ENCODE measurements at regions not wholly inside any gene's neighbourhood (a gene's known extent, or its start where the extent isn't known, plus 50 kb on each side); places are given as distances from the start of the nearest gene placed in this dataset.

DNA sequence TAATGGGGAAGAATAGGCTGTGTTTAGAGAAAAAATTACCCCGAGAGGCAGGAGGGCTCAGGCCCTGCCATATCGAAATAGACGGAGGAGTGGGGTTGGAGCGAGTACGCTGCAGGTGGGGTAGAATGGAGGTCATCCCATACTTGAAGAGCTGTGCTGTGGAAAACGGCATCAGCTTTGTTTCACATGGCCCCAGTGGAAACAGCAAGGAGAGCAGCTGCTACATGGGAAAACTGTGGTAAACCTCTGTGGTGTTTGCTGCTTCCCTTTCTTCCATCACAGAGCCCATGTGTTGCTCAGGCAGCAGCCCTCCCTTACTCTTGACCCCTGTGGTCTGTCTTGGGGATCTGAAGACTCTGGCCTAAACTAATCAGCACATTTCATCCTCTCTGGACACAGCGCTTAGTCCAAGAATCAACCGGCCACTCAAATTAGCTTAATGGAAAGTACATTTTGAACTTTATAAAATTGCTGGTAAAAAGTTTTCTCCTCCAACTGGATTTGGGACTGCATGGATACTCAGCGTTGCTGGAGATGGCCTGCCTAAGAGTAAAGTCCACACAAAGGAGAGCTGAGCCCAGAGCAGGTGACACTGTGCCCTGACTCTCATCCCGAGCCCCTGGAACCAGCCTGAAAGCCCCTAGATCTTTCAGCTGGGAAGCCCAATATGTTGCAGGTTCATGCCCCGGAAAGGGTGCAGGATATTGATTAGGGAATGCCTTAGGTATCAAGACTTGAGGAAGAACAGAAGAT, 127.1 kb upstream of the GADD45A start:
- no peak for DNase-seq (ENCODE audit: low spot score)
- intact Hi-C loops (cut with DNase I): no loop called here

GRCh38 chr1:67558449-67559193, 126.4 kb upstream of the GADD45A start:
- DNase-seq (ENCODE audit: low spot score): no peak
- intact Hi-C loops (cut with DNase I): no loop called here

- intact Hi-C loops (cut with DNase I): no loop called here
- no peak for DNase-seq (ENCODE audit: low spot score)
Observed at GRCh38 chr1:67559222-67559700, 125.7 kb upstream of the GADD45A start.

GRCh38 chr1:67560580-67561255, 124.3 kb upstream of the GADD45A start:
- intact Hi-C loops (cut with DNase I): loop anchor here (2.0 to 10.0 kb wide), 2 partner anchors 200 to 274 kb away; partner anchors contain the start of gene GNG12
- no peak for DNase-seq (ENCODE audit: low spot score)

DNA sequence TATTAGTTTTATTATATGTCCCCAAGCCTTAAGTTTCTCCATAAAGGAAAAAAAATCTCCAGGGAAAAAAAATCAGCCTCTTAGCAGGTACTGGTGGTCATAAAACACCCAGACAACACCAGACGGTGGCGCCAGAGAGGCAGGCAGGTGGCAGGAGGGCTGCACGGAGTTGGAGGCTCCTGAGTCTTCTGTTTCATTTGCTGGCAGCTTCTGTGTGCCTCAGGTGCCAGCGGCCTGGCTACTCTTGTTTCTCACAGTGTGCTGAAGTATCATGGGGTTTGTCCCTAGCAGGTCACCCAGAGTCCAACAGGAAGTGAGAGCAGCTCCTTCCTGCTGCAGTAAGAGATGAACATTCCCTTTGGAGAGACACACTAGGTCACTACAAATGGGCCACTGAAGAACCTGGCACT, 123.3 kb upstream of the GADD45A start:
- DNase-seq (ENCODE audit: low spot score): peak; percentile 94
- intact Hi-C loops (cut with DNase I): loop anchor here (2.0 to 10.0 kb wide), 3 partner anchors 123 to 273 kb away; partner anchors contain the start of genes GADD45A and GNG12

DNA sequence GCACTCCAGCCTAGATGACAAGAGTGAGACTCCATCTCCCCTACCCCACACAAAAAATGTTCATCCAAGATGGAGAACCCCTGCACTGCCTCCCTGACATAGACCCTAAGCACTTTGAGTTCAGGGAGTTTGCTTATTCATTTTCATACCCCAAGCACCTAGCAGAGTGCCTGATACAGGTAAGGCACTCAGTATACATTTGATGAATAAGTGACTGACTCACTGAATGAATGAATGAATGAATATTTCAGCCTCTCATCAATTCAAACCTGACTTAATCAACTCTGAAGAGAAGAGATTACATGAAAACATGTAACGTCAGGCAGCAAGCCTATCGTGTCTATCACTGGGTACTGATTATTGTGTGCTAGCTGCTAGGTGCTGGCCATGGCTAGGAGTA, 121.3 kb upstream of the GADD45A start:
- intact Hi-C loops (cut with DNase I): loop anchor here (2.0 to 10.0 kb wide), 2 partner anchors 121 to 271 kb away; partner anchors contain the start of genes GADD45A and GNG12

GRCh38 chr1:67564193-67564592, 120.8 kb upstream of the GADD45A start:
- no peak for DNase-seq (ENCODE audit: low spot score)
- intact Hi-C loops (cut with DNase I): loop anchor here (10.0 kb wide), 1 partner anchor 271 kb away; the partner anchor contains the start of gene GNG12

More for the DNA sequence above, 121.3 kb upstream of the GADD45A start:
- DNase-seq (ENCODE audit: low spot score): no peak

- intact Hi-C loops (cut with DNase I): loop anchor here (10.0 kb wide), 1 partner anchor 268 kb away; the partner anchor contains the start of gene GNG12
- DNase-seq (ENCODE audit: low spot score): no peak
Observed at GRCh38 chr1:67566803-67567377, 118.1 kb upstream of the GADD45A start.

- intact Hi-C loops (cut with DNase I): no loop called here
- DNase-seq (ENCODE audit: low spot score): no peak
Observed at GRCh38 chr1:67570486-67571143, 114.4 kb upstream of the GADD45A start.

DNA sequence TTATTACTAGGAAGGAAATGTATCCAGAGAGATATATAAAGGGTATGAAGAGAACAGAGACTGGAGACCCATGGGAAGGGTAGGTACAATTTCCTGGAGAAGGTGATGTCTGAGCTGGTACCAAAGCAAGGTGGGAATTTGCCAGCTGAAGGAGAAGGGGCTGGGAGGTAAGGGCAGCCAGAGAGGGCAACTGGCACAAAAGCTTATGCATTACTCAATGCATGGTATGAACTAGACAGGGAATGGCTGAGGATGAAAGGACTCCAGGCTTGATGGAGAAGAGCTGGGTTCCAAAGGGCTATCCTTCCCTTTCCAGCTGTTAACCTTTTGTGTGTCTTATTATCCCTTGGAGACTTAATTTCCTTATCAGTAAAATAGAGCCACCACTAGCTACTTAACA, 113.6 kb upstream of the GADD45A start:
- intact Hi-C loops (cut with DNase I): no loop called here
- DNase-seq (ENCODE audit: low spot score): no peak

DNA sequence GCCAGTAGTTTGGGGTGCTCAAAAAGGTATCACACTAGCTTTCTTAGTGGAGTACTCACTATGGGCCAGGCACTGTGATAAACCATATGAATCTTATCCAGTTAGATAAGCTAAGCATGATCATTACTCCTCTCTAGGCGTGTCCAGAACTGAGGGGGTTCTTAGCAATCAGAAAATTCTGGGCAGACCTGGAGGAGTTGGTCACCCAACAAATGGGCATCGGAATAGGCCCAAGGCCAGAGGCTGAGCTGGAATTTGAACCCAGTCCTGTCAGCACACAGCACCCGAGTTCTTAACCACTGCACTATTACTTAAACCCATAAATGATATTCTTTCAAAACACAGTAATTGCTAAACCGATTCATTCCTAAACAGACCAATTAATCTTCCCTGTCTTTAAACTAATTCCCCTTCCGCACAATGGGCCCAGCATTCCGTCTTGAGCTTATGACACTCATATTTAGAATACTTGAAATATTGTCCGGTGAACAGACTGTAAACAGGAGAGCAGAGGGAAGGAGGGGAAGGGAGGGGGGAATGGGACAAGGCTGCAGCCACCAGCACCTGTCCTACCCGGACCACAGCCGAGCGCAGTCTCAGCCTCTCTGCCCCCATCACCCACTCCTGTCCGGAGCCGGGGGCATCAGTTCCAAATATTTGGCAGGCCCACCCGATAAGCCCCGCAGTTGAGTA, 113.0 kb upstream of the GADD45A start:
- intact Hi-C loops (cut with DNase I): no loop called here
- DNase-seq (ENCODE audit: low spot score): no peak

- intact Hi-C loops (cut with DNase I): no loop called here
- DNase-seq (ENCODE audit: low spot score): no peak
Observed at GRCh38 chr1:67572594-67573221, 112.3 kb upstream of the GADD45A start.

GRCh38 chr1:67573311-67573872, 111.6 kb upstream of the GADD45A start:
- DNase-seq (ENCODE audit: low spot score): no peak
- intact Hi-C loops (cut with DNase I): no loop called here

- DNase-seq (ENCODE audit: low spot score): no peak
- intact Hi-C loops (cut with DNase I): no loop called here
Observed at GRCh38 chr1:67574221-67574620, 110.8 kb upstream of the GADD45A start.

DNA sequence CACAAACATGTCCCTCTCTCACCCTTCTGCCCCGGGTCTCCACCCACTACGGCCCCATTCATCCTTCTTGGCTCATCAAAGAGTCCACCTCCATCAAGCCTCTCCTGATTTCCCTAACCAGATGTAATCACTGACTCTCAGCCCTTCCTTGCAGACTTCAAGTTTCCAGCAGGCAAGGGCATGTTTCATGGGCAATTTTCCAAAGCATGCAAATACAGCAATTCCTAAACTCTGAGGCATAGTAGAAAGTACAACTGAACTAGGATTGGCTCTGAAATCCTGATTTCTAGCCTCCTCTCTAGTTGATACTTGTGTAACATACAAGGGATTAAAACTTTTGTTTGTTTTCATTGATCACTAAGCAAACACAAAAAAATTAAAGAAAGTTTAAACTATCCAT, 109.1 kb upstream of the GADD45A start:
- intact Hi-C loops (cut with DNase I): no loop called here

DNA sequence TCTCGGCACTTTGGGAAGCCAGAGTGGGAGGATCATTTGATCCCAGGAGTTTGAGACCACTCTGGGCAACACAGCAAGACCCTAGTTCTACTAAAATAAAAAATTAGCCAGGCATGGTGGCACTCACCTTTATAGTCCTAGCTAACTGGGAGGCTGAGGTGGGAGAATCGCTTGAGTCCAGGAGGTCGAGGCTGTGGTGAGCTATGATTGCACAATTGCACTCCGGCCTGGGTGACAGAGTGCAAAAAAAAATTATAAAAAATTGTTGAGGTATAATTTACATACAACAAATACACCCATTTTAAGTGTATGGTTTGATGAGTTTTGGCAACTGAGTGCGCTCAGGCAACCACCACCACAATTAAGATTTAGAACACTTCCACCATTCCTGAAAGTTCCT, 108.5 kb upstream of the GADD45A start:
- DNase-seq (ENCODE audit: low spot score): no peak
- intact Hi-C loops (cut with DNase I): no loop called here

More for the DNA sequence above, 109.1 kb upstream of the GADD45A start:
- no peak for DNase-seq (ENCODE audit: low spot score)

GRCh38 chr1:67577646-67578045, 107.4 kb upstream of the GADD45A start:
- intact Hi-C loops (cut with DNase I): no loop called here
- DNase-seq (ENCODE audit: low spot score): no peak

All from cardiac septum (tissue), 1 donor.